AG09319 (cell line): ENCODE measurements at regions not wholly inside any gene's neighbourhood (a gene's known extent, or its start where the extent isn't known, plus 50 kb on each side); places are given as distances from the start of the nearest gene placed in this dataset.

ENCODE experiments used
- DNase-seq: peaks from one replicate; pipeline ENCODE4 v3.0.0-alpha.2; 2010; ENCODE audit warnings: low read depth; ENCODE audit errors: extremely low read depth
- TF ChIP-seq, protein P1 (sequence below): IDR thresholded peaks from 2 replicates; pipeline ENCODE4 v1.5.1; 2011; ENCODE audit warnings: low read depth, mild to moderate bottlenecking, inconsistent platforms, low read length, moderate library complexity

DNA sequence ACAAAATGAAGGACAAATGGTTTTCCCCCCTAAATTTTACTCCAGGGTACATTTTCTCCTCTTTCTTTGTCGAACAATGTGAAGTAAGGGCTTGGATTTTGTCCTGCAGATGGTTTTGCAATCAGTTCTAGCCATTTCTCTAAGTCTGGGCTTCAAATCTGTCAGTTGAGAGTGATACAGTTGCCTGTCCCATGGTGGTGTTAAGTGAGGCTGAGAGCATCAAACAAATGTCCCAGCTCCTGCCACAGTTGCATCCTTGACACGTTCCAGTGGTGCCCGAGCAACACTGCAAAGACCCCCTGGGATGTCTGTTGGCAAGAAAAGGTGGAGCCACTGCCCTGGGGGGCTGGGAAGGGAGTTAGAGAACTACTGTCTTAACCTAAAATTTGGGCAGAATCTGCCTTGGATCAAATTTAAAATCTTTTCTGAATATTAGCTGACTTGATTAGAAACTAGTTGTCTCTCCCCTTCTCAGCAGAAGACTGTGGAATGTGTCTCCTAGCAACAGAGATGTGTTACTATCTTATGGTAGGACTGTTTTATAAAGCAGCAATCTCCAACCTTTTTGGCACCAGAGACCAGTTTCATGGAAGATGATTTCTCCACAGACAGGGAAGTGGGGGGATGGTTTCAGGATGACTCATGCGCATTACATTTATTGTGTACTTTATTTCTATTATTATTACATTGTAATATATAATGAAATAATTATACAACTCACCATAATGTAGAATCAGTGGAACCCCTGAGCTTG is 102.0 kb upstream of the STEAP1B start:
- DNase-seq: no peak

DNA sequence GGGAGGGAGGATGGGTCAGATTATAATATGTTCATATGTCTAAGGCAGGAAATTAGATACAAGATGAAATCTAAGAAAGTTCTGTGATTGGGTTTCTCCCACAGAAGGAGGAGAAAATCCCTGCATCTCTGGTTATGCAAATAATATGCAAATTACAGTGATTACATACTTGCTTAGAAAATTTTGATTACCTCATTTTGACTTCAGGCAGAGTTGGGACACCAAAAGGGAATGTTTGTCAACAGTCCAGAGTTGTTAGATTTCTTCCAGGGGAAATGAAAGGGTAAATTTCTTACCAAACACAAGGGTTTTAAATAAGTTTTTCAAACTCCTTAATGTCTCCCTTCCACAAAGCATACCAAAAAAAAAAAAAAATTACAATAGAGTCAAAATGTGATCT is 101.4 kb upstream of the STEAP1B start:
- DNase-seq: no peak
- TF ChIP-seq, protein P1, sequence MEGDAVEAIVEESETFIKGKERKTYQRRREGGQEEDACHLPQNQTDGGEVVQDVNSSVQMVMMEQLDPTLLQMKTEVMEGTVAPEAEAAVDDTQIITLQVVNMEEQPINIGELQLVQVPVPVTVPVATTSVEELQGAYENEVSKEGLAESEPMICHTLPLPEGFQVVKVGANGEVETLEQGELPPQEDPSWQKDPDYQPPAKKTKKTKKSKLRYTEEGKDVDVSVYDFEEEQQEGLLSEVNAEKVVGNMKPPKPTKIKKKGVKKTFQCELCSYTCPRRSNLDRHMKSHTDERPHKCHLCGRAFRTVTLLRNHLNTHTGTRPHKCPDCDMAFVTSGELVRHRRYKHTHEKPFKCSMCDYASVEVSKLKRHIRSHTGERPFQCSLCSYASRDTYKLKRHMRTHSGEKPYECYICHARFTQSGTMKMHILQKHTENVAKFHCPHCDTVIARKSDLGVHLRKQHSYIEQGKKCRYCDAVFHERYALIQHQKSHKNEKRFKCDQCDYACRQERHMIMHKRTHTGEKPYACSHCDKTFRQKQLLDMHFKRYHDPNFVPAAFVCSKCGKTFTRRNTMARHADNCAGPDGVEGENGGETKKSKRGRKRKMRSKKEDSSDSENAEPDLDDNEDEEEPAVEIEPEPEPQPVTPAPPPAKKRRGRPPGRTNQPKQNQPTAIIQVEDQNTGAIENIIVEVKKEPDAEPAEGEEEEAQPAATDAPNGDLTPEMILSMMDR: no peak

More for the DNA sequence above, 102.0 kb upstream of the STEAP1B start:
- TF ChIP-seq, protein P1: no peak

DNA sequence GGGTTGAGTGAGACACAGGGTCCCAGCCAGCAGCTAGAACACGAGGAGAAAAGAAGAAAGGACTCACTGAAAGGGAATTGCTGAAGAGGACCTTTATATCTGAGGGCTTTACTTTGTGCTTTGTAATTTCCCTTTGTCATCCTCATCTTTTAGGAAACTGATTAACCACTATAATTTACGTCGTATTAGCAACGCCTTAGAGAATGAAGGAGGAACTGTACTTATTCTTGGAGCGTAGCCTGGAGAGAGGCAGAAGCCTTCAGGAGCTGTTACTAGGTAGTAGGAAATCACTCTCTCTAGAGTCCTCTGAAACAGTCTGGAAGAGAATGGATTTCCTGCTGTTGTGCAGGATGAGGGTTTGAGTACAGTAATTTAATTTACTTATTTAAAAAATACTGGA is 101.0 kb upstream of the STEAP1B start:
- DNase-seq: no peak
- TF ChIP-seq, protein P1: no peak

DNA sequence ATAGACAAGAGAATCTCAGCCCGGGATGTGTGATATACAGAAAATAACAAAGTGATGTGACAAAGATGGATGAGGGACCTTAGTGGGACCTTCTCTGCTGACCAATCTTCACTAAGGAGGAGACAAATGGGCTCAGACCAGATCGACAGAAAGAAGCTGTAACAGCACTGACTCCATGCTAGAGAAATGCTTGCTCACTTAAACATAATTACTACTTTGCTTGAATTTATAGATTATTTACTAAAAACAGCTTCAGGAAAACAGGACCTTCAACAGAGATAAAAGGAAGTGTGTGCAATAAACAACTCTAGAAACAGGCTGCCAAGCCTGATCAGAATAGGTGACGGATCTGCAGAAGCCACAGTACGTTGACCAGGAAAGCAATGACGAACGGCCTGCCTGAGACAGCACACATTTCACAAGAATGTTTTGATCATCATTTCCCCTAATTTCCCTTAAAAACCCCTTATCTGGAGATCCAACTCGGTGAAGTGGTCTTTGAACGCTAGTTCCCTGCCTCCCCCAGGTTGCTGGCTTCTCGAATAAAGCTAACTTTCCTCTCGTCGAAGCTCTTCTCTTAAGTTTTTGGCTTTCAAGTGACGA is 98.4 kb upstream of the STEAP1B start:
- TF ChIP-seq, protein P1: no peak
- no peak for DNase-seq

DNA sequence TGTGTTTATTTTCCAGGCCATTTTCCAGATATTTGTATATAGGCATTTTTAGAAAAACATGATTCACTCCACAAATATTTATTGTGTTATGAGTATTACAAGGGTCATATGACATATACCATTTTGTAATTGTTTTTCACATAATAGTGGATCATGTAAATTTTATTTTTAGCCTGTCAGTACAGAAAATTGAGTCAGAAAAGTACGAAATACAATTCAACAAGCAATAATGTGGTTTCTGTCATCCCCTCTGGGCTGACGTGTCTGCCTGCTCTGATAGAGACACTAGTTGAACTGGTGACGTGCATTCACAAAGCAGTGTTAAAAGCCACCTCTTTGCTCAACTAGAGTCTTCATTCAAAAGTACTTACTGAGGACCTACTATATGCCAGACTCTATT is 97.9 kb upstream of the STEAP1B start:
- DNase-seq: no peak
- TF ChIP-seq, protein P1: no peak

DNA sequence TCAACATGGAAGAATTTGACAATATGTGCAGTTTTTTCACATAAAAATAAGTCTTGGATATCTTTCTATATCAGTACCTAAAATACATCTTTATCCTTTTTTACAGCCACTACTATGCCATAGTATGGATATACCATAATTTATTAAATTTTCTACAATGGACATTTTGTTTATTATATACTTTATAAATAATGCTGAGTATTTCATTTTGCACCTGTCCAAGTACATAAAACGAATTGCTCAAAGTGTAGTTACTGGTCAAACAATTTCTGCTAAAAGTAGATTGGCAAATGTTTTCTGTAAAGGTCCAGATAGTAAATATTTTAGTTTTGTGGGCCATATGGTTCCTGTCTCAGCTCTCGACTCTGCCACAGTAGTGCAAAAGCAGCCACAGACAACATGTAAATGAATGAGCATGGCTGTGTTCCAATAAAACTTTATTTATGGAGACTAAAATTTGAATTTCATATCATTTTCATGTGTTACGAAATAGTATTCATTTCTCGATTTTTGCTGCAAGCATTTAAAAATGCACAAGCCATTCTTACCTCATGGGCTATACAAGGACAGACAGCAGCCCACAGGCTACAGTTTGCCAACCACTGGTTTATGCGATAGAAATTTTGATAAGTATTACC is 96.9 kb upstream of the STEAP1B start:
- DNase-seq: no peak
- TF ChIP-seq, protein P1: no peak

DNA sequence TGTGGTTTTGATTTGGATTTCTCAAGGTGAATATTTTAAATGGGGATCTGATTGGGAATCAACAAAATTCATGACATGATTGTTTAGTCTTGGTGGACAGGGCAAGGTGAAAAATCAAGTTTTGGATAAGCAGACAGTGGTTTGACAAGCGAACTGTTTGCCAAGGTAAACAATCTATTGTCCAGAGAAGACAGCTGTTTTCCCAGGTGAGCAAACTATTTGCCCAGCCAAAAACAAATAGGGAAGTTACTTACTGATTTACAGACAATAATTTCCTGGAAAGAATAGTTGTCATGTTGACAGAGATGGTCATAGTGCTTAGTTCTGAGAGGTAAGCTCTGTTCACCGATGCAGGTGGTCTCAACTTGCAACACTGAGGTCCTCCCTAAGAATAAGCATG is 94.0 kb upstream of the STEAP1B start:
- no peak for DNase-seq
- TF ChIP-seq, protein P1: no peak
